ENCODE measurements at regions not wholly inside any gene's neighbourhood (a gene's known extent, or its start where the extent isn't known, plus 50 kb on each side); places are given as distances from the start of the nearest gene placed in this dataset.

GRCh38 chr15:91514147-91514546 is 339.4 kb upstream of the SLCO3A1 start:
- H3K27me3 Mint-ChIP-seq = peaks cover 9% of the 10 kb centered on the region
- no peak for DNase-seq (ENCODE audit: extremely low spot score, unreplicated experiment)
- H3K4me1 Mint-ChIP-seq (ENCODE audit: unreplicated experiment) = peaks cover 7% of the 10 kb centered on the region
- no peak overlapping the region for H3K27ac Mint-ChIP-seq
- H3K9me3 Mint-ChIP-seq = no peaks in the 10 kb centered on the region
- no peak for TF ChIP-seq CTCF (conservative IDR thresholded peaks at IDR 0.05)
- H3K36me3 Mint-ChIP-seq = no peaks in the 10 kb centered on the region
- H3K4me3 Mint-ChIP-seq = no peak overlapping the region

GRCh38 chr15:91515188-91515754 is 338.2 kb upstream of the SLCO3A1 start:
- Mint-ChIP-seq H3K4me1 (ENCODE audit: unreplicated experiment) (peaks cover 7% of the 10 kb centered on the region), H3K9me3 (no peaks in the 10 kb centered on the region), H3K4me3 (no peak overlapping the region), H3K36me3 (no peaks in the 10 kb centered on the region), H3K27ac (no peak overlapping the region), H3K27me3 (peaks cover 9% of the 10 kb centered on the region)
- no peak for DNase-seq (ENCODE audit: extremely low spot score, unreplicated experiment)
- no peak for TF ChIP-seq CTCF (conservative IDR thresholded peaks at IDR 0.05)

- no peak for TF ChIP-seq CTCF (conservative IDR thresholded peaks at IDR 0.05)
- Mint-ChIP-seq H3K27ac (no peak overlapping the region), H3K9me3 (no peaks in the 10 kb centered on the region), H3K4me1 (ENCODE audit: unreplicated experiment) (peaks cover 7% of the 10 kb centered on the region), H3K27me3 (peaks cover 11% of the 10 kb centered on the region), H3K4me3 (no peak overlapping the region), H3K36me3 (no peaks in the 10 kb centered on the region)
- DNase-seq (ENCODE audit: extremely low spot score, unreplicated experiment) = no peak
Observed at GRCh38 chr15:91516866-91517265, 336.6 kb upstream of the SLCO3A1 start.

GRCh38 chr15:91517491-91518200 is 335.9 kb upstream of the SLCO3A1 start:
- no peak overlapping the region for H3K27ac Mint-ChIP-seq
- H3K9me3 Mint-ChIP-seq = no peaks in the 10 kb centered on the region
- H3K4me1 Mint-ChIP-seq (ENCODE audit: unreplicated experiment) = peaks cover 7% of the 10 kb centered on the region
- no peak for DNase-seq (ENCODE audit: extremely low spot score, unreplicated experiment)
- no peak overlapping the region for H3K4me3 Mint-ChIP-seq
- TF ChIP-seq CTCF (conservative IDR thresholded peaks at IDR 0.05) = no peak
- H3K36me3 Mint-ChIP-seq = no peaks in the 10 kb centered on the region
- peaks cover 11% of the 10 kb centered on the region for H3K27me3 Mint-ChIP-seq

- Mint-ChIP-seq H3K4me3 (no peak overlapping the region), H3K9me3 (no peaks in the 10 kb centered on the region), H3K27me3 (peaks cover 7% of the 10 kb centered on the region), H3K36me3 (peaks cover 2% of the 10 kb centered on the region), H3K27ac (no peak overlapping the region), H3K4me1 (ENCODE audit: unreplicated experiment) (no peaks in the 10 kb centered on the region)
- TF ChIP-seq CTCF (conservative IDR thresholded peaks at IDR 0.05) = no peak
- no peak for DNase-seq (ENCODE audit: extremely low spot score, unreplicated experiment)
Observed at GRCh38 chr15:91520850-91521249, 332.7 kb upstream of the SLCO3A1 start.
